NCI-H2107 treated with DMSO at 0.1 percent for 48 hours (cell line): ENCODE measurements at regions not wholly inside any gene's neighbourhood (a gene's known extent, or its start where the extent isn't known, plus 50 kb on each side); places are given as distances from the start of the nearest gene placed in this dataset.

ENCODE experiments used
- DNase-seq: peaks from one replicate; lab custom pipeline; 2025; ENCODE audit not compliant: unreplicated experiment; lab: John Stamatoyannopoulos, UW

DNA sequence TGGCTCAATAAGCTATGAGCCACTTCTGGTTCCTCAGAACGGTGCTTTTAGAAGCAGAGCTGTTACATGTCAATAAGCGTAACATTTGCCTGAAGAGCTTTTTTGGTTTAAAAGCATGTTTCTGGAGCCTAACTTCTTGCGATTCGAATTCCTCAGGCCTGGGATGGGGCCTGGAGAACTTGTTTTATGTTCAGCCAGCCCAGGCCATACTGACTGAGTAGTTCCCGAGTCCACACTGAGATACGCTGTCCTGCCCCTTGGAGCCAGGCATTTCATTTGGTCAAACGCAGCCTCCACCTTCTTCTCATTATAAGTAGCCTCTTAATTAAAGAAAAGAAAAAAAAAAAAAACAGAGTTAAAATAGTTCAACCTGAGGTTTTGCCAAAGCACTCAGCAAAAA, 260.6 kb upstream of the ANKRD55 start:
- no peak for DNase-seq

DNA sequence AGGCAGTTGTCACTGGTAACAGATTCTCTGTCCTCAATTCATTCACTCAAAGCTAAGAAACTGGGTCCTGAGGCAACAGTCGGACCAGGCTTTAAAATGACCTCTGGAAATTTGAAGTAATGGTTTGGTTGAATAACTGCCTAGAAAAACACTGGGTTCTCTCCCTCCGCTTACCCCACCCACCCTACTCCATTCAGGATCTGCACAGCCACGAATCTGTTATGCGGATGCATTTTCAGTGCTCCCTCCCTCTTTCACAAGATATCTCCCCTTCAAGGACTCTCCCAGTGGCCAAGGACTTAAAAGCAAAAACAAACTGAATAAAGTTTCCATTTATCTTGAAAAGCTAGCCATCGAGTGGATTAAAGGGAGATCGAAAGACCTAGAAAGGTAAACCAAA, 260.2 kb upstream of the ANKRD55 start:
- no peak for DNase-seq

DNA sequence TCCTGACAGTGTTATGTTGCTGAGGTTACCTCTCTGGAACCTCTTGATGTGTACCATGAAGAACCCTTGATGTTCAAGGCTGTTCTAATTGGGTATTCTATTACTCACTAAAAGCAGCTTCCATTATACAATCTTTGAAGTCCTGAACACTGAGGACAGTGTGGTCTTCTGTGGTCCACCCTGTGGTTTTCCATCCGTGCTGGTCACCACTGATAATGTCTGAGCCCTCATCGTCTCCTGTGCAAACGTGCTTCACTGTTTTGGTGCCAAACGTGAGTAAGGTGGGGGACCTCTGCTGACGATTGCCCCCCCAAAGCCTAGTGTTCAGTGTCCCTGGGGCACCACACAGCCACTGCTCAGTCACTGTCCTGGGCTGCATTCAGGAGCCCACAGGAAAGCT, 259.7 kb upstream of the ANKRD55 start:
- no peak for DNase-seq

DNA sequence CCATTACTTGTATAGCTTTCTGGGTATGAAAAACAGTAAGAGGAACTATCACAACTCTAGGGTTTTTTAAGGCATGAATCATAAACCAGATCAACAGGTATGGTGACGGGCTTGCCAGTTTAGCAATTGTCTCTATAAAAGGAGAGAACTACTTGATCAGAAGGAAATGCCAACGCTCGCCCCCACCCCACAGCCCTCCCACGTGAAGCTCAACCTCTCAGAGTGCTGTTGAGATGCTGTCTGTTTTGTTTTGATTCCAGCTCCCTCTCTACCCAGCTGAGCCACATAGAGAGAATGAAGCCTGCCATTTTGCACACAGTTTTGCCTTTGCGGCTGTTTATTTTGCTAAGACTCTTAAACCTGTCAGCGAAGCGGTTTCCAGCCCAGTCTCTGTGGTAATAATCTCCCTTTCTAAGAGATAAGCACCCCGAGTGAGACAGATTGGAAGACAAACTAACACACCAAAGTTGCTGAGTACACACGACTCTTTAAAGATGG, 257.9 kb upstream of the ANKRD55 start:
- DNase-seq, result no peak

DNA sequence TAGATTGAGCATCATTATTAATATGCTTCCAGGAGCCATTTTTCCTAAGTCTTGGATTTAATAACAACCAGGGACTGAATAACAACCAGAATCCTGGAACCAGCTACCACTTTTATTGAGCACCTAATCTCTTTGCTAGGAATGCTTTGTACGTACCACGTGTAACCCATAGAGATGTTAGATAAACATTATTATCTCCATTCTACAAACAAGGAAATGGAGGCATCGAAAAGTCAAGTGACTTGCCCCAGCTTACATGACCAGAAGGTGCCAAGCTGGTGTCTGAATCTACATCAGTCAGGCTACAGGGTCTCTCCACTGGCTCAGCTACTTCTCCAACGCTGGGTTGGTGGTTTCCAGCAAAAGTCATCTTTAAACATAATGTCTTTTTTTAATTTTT, 256.1 kb upstream of the ANKRD55 start:
- DNase-seq, result no peak

DNA sequence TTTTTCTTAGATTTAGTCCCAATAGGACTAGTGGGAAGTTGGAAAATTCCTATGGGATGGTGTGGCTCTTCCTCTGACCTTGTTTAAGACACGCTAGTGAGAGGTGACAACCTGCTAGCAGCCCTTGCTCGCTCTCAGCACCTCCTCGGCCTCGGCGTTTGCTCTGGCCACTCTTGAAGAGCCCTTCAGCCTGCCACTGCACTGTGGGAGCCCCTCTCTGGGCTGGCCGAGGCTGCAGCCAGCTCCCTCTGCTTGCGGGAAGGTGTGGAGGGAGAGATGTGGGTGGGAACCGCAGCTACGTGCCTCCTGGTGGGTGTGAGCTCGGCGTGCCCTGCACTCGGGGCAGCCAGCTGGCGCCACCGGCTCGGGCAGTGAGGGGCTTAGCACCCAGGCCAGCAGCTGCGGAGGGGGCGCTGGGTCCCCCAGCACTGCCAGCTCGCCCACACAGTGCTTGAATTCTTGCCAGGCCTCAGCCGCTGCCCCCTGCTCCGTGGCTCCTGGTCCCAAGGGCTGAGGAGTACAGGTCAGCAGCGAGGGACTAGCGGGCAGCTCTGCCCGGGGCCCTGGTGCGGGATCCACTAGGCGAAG, 254.5 kb upstream of the ANKRD55 start:
- DNase-seq, result no peak

DNA sequence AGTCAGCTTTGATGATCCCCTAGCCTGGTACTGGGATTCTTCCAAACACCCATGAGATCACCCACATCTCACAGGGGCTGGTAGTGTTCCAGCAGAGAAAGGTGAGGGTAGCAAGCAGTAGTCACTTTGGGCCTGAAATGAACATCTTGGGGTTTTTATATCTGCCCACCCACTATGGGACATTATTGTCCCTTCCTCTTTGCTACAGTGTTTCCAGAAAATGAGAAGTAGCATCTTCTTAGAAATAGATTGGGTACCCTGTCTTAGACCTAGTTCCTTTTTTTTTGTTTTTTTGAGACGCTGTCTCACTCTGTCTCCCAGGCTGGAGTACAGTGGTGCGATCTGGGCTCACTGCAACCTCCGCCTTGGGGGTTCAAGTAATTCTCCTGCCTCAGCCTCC, 249.2 kb upstream of the ANKRD55 start:
- DNase-seq, result no peak

DNA sequence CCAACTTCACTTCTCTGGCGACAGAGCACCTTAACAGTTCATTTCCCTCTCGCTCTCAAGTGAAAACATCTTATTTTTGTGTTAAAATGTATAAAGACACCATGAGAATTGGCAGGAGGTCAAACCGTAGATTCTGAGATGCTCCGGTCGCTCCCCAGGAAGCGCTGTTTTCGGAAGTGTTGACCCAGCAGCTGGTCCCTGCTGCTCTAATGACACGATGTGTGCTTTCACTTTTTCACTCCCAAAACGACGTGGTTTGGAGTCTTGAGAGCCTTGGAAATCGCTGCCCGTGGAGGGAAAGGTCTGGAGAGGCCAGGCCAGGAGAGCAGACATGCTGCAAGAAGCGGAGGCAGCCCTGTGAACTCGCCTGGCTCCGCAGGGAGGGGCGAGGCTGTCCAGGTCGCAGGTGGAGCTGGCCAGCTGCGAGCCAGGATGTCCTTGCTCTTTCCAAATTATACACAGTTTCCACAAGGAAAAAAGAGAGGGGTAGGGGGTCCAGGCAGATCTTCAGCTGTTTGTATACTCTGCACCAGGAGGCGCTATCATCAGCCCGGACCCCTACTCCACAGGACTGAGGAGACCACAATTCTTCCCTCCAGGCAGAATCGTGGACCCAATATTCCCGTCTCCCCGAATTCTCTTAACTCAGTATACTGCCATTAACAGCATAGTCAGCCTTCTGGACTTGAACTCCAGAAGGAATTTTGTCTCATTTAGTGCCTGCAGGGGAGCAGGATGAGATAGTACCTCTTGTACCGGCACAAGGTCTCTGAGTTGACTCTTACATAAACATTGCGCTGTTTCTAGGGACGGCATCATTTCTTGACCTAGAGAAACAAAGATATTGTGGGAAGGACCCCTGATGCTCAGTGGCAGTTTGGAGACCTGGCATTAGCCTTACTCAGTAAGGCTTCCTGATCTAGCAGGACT, 248.6 kb upstream of the ANKRD55 start:
- DNase-seq, result no peak

DNA sequence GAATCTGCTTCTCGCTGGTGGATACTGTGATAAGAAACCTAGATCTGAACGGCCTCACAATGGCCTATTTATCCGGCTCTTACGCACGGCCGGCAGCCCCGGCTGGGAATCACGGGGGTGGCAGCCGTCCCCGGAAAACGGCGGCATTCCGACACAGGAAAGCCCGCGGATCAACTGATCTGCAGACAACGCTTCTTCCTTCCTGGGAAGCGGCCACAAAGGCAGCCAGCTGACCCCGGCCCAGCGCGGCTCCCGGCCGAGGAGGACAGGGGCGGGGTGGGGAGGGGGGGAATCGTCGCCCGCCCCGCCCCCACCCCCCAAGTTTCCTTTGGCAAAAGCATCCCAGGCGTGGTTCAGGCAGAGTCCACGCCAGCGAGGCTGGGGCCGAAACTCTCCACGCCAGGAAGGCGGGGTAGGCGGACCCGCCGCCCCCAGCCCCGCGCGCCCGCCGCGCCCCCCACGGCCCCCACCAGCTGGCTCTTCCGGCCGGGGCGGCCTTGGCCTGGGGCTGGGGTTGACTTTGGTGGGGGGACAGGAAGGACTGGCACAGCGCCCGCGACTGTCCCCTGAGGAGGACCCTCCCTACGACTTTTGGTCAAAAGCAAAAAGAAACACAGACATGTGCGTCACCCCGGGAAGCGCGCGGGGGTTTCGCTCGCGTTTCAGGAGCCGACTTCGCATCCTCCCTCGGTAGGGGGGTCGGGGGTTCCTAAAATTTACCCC, 247.7 kb upstream of the ANKRD55 start:
- no peak for DNase-seq

DNA sequence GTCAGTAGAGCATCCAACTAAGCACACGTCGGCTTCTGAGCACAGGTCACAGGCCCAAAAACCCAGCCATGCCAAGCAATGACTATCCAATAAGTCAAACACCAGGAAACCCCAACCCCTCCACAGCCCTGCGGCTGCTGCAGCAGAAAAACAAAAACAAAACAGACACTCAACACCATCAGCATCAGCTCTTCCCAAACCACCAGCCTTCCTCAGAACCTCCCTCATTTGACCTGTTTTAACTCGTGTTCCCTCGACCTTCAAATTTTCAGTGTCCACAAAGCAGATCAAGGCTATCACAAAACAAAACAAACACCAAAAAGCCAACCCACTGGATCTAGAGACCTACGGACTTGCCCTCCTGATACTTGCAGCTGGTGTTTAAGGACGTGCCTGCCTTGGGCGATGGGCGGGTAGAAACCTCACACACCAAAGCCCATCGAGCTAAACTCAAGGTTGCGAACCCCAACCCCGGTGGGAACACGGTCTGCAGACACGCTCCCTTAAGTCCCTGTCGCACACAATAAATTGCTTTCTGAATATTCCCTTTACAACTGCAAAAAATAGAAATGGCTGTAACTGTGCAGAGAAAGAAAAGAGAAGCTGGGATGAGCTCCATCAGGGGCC, 247.1 kb upstream of the ANKRD55 start:
- DNase-seq, result no peak

DNA sequence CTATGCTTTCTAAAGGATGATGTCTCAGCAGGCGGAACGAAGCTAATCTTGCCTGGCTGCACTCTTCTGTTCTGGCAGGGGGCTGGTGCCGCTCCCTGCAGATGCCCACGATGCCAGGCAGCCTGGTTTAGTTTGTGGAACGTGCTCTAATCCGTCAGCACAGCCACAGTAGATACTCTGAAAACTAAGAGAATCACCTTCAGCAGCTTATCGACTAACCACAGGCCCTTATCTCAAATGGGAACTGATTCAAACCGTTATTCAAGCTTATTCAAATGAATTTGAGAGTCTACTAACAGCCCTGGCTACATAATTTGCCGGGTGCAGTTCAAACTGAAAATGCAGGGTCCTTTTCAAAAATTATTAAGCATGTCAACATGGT, 246.6 kb upstream of the ANKRD55 start:
- DNase-seq, result no peak

DNA sequence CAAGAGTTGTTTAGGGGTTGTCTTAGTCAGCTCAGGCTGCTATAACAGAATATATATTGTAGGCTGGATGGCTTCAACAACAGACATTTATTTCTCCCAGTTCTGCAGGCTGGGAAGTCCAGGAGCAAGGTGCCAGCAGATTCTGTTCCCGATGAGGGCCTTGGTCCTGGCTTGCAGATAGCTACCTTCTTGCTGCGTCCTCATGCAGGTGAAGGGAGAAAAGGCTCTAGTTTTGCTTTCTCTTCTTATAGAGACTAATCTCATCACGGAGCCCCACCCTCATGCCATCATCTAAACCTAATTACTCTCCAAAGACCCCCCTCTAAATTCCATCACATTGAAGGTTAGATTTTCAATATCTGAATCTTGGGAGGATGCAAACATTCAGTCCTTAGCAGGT, 246.0 kb upstream of the ANKRD55 start:
- no peak for DNase-seq

DNA sequence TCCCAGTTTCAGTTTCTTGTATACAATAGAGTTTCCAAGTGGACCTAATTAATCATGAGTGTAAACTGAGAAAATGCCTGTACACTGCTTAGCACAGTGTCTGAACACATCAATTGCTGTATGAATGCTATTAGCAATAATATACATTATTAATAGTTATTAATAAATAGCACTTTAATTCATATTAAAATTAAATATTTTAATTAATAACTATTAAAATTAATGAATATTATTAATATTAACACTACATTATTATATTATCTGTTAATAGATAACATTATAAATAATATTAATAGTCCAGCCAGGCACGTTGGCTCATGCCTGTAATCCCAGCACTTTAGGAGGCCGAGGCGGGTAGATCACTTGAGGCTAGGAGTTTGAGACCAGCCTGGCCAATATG, 244.9 kb upstream of the ANKRD55 start:
- DNase-seq, result no peak

DNA sequence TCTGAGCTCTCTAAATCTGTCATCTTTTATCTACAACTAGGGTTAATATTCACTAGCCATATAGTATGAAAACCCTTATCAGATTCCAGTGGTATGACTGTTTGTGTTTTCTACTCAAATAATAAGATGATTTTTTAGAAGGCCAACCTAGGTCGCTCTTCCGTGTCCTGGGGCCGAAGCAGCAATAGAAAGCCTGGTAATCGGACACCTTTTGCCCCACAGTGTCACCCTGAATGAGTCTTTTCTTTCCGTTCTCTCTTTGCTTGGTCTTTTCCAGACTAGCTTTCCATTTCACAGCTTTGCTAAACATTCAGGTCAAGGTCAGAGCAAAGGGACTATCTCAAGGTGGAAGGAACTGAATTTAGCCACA, 243.3 kb upstream of the ANKRD55 start:
- DNase-seq, result no peak

DNA sequence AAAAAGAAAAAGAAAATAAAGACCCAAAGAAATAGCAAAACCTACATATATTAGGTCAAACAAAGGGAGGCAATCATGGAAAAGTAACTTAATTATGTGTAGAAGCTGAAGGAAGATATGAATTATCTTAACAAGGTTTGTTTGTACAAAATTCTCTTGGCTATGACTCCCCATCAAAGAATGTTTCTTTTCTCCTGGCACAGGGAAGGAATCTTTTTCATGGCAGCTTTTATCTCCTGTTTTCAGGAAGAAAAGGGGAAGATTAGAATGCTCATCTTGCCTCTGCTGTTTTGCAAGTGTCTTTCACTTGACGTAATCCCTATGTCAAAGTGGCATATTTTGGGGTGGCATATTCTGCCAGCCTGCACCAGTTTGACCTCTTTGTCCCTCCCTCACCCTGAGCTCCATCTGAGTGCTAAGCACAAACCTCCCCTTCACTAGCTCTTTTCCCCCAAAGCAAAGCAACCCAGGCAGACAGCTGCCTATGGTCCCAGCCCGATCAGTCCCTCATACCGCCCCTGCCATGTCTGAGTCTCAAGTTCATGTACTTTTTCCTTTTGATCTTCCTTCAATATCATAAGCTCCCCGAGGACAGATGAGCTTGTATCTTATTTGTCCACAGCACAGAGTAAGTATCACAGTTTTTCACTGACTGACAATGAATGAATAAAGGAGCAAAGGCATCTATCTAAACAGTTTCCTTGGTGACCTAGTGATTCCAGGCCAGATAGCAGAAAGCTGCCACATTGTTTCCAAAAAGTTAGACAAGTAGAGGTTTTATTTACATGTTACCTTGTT, 242.8 kb upstream of the ANKRD55 start:
- no peak for DNase-seq

DNA sequence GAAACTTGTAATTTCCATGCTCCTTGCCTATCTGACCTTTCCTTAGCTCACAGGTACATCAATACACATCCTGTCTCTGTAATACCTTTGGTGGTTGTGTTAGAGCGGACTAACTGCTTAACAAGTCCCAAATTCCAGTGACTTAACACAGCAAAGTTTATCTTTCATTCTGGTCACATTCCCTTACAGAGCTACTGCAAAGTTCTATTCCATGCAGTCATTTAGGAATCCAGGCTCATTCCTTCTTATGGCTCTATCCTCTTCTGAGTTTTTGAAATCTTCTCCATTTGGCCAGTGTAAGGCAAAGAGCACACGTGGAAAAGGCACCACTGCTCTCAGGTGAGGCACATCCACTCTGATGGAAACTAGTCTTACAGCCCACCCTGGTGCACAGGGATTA, 238.6 kb upstream of the ANKRD55 start:
- DNase-seq, result no peak

DNA sequence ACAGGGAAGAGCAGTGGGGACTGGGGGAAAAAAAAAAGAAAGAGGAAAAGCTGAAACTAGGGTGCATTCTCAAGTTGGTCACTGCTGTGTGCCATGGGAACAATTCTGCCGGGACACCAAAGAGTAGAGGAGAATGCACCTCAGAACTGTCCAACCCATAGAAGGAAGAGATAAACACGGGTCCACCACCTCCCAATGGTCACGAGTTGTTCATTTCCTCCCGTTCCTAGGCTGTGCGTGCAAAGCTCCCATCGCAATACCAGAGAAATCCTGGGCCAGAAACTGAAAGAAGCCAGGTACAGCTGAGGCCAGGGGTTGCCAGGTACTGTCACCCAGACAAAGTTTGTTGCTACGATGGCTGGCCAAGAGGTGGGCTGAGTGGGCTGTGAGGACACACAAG, 236.9 kb upstream of the ANKRD55 start:
- no peak for DNase-seq

DNA sequence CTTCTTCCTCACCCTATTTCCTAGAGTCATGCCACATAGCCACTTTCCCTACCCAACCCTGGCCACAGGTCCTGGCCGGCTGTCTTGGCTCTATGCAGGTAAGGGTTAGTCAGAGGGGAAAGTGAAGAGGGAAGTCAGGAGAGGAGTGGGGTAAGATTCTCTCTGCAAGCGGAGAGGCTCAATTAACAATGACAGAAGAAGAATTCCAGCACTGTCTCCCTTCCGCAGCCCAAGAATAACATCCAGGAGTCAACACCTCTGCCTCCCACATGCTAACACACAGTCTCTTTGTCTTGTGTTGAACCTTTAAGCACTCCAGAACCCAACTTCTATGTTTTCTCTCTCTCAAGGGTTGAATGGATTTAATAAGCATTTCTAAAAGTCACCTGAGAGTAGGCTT, 235.1 kb upstream of the ANKRD55 start:
- DNase-seq, result no peak

DNA sequence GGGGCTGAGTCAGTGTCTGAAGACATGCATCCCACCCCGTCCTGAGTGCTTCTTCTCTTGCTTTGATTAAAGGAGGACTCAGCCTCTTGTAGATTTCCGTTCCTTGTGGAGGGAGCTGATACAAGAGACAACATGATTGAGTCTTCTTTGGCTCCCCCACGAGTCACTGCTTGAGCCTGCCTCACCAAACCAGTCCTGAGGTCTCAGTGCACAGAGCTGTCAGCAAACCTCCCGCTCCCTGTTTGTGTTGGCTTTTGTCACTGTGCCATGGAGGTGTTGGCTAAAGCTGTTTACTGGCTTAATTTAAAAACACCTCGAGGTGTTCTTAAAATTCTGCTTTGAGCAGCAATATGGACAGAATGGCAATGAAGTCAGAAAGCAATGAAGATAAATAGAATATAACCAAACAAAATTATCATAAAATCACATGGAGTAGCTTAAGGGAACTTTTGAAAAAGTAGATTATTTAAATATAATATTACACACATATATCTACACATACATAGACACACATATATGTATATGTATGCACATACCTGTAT, 234.1 kb upstream of the ANKRD55 start:
- DNase-seq, result no peak

DNA sequence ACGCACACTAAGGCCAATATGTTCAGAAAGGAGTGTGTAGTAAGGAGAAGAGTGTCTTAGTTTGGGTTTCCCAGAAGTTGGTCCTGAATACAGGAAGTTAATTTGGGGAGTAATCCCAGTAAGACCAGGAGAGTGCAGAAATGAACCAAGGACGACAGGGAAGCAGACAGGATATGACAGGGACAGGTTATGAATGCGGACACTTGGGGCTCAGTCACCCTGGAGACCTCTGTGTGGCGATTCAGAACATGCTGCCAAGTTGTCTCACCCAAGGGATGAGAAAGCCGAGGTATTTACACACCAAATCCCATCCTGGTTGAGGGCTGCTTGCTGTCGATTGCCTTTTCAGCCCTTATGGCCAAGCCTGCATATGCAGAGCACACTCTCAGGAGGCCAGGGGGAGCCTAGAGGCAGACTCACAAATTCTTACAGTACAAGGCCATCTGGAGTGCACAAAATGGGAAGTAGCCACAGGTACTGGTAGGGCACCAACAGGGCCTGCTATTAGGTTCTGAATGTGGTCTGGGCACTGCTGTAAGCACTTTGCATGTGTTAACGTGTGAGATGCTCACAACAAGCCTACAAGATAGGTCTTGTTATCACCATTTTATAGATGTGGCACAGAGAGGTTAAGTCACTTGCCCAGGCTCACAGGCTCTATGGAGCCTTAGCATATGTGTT, 233.1 kb upstream of the ANKRD55 start:
- DNase-seq, result no peak
